HCT116 (cell line): ENCODE measurements at regions not wholly inside any gene's neighbourhood (a gene's known extent, or its start where the extent isn't known, plus 50 kb on each side); places are given as distances from the start of the nearest gene placed in this dataset.

Experiments
- ATAC-seq: fragments of 200-7000 bp; cut with Tn5 transposase; 2 replicates; pipeline ENCODE4 v1.9.1; 2020; ENCODE audit warnings: mild to moderate bottlenecking, moderate library complexity
- BruUV-seq: library from RNA; stranded (reverse); fragments of 400-500 nt; replicated peaks from 2 replicates; lab custom pipeline; 2021; lab: Mats Ljungman, UMichigan
- CTCF ChIA-PET: fragments of 300-600 bp; sonication (Branson Sonifier 250); formaldehyde crosslinking; loops from one replicate; lab custom pipeline; 2021; ENCODE audit warnings: antibody characterized with exemption; lab: Charles Lee
- POLR2A ChIA-PET: fragments of 300-600, 350-600 bp; sonication (Branson Sonifier 250); formaldehyde crosslinking; loops from one replicate; lab custom pipeline; 2021; ENCODE audit warnings: antibody characterized with exemption; lab: Charles Lee
- RAD21 ChIA-PET, 2 experiments: fragments of 300-600 bp; sonication (Branson Sonifier 250); formaldehyde crosslinking; loops; one replicate each; lab custom pipeline; 2023; ENCODE audit warnings: low total read pairs in 2 of 2; ENCODE audit not compliant: uncharacterized antibody in 2 of 2, unreplicated experiment in 2 of 2, low non-redundant PET in 1 of 2; lab: Charles Lee
- DNase-seq: peaks from one replicate; pipeline ENCODE4 v3.0.0-alpha.2; 2010; ENCODE audit warnings: low read depth, low spot score
- H2AFZ ChIP-seq: fragments of 200-600 bp; shearing (Covaris generic), sonication (generic); 2 replicates; pipeline ENCODE4 v1.6.1; 2017; ENCODE audit warnings: low read depth, mixed run types, mixed read lengths, antibody characterized with exemption, low read length; ENCODE audit not compliant: poor library complexity, severe bottlenecking
- H3K27ac ChIP-seq: 2 replicates; pipeline ENCODE4 v1.5.1; 2012; ENCODE audit warnings: low read depth, low read length
- H3K27me3 ChIP-seq: fragments of 200-600 bp; sonication (generic); 2 replicates; pipeline ENCODE4 v1.6.1; 2016; ENCODE audit warnings: mixed run types, low read length, mixed read lengths; ENCODE audit not compliant: insufficient read depth
- H3K36me3 ChIP-seq, 2 experiments: fragments of 200-500 bp in 1 of 2; fragments of 200-600 bp in 1 of 2; sonication (Bioruptor generic) in 1 of 2; sonication (generic) in 1 of 2; 2 replicates each; pipeline versions ENCODE4 v1.5.1 to v1.6.1; 2014 to 2016; ENCODE audit warnings: low read length in 2 of 2, inconsistent platforms in 1 of 2, mixed read lengths in 1 of 2, mixed run types in 1 of 2; ENCODE audit not compliant: insufficient read depth in 2 of 2, control insufficient read depth in 1 of 2
- H3K4me1 ChIP-seq, 2 experiments: fragments of 200-600 bp in 1 of 2; sonication (generic) in 1 of 2; 2 replicates each; pipeline versions ENCODE4 v1.5.1 to v1.6.1; 2012 to 2017; ENCODE audit warnings: low read length in 2 of 2, inconsistent platforms in 1 of 2, mild to moderate bottlenecking in 1 of 2, mixed read lengths in 1 of 2, mixed run types in 1 of 2, moderate library complexity in 1 of 2; ENCODE audit not compliant: insufficient read depth in 2 of 2, control insufficient read depth in 1 of 2
- H3K4me2 ChIP-seq: fragments of 200-600 bp; sonication (generic); 2 replicates; pipeline ENCODE4 v1.6.1; 2017; ENCODE audit warnings: mixed run types, low read length, mixed read lengths
- H3K4me3 ChIP-seq, 2 experiments: fragments of 200-600 bp in 1 of 2; sonication (generic) in 1 of 2; replicated peaks in 1 of 2; 2 replicates each; pipeline ENCODE4 v1.5.1; 2011 to 2016; ENCODE audit warnings: low read length in 2 of 2, control low read depth in 1 of 2, low read depth in 1 of 2, mild to moderate bottlenecking in 1 of 2, mixed read lengths in 1 of 2, mixed run types in 1 of 2
- H3K79me2 ChIP-seq: fragments of 200-600 bp; sonication (generic); 2 replicates; pipeline ENCODE4 v1.6.1; 2017; ENCODE audit warnings: mild to moderate bottlenecking, mixed run types, low read length, moderate library complexity, mixed read lengths; ENCODE audit not compliant: insufficient read depth
- H3K9ac ChIP-seq: fragments of 200-600 bp; sonication (generic); 2 replicates; pipeline ENCODE4 v1.6.1; 2016; ENCODE audit warnings: low read length, mixed read lengths
- H3K9me2 ChIP-seq: fragments of 200-600 bp; sonication (generic), shearing (Covaris generic); 2 replicates; pipeline ENCODE4 v1.6.1; 2017; ENCODE audit warnings: mixed run types, mild to moderate bottlenecking, moderate library complexity; ENCODE audit not compliant: insufficient read depth
- H3K9me3 ChIP-seq, 2 experiments: fragments of 200-500 bp in 1 of 2; fragments of 200-600 bp in 1 of 2; sonication (Bioruptor generic) in 1 of 2; sonication (generic) in 1 of 2; 2 replicates each; pipeline ENCODE4 v1.6.1; 2014 to 2017; ENCODE audit warnings: low read length in 2 of 2, mixed read lengths in 2 of 2, inconsistent platforms in 1 of 2, low read depth in 1 of 2, mild to moderate bottlenecking in 1 of 2, mixed run types in 1 of 2, moderate library complexity in 1 of 2; ENCODE audit not compliant: control insufficient read depth in 1 of 2, insufficient read depth in 1 of 2
- H4K20me1 ChIP-seq: fragments of 200-600 bp; sonication (generic), shearing (Covaris generic); 2 replicates; pipeline ENCODE4 v1.6.1; 2017; ENCODE audit warnings: mixed run types, mild to moderate bottlenecking, moderate library complexity; ENCODE audit not compliant: insufficient read depth
- CBX3 ChIP-seq: IDR thresholded peaks from 2 replicates; pipeline ENCODE4 v1.6.1; 2012; ENCODE audit warnings: low read depth
- CEBPB ChIP-seq: IDR thresholded peaks from 2 replicates; pipeline ENCODE4 v1.6.1; 2012; ENCODE audit warnings: low read depth
- CTCF ChIP-seq, 3 experiments: fragments of 200-600 bp in 1 of 3; sonication (generic) in 1 of 3; IDR thresholded peaks in 2 of 3; conservative IDR thresholded peaks in 1 of 3; 2 replicates each; pipeline ENCODE4 v1.5.1; 2012 to 2017; ENCODE audit warnings: low read depth in 2 of 3, low read length in 2 of 3, antibody characterized with exemption in 1 of 3, borderline replicate concordance in 1 of 3, control low read depth in 1 of 3, mild to moderate bottlenecking in 1 of 3, mixed read lengths in 1 of 3, mixed run types in 1 of 3, moderate library complexity in 1 of 3; ENCODE audit not compliant: insufficient read depth in 1 of 3
- EGR1 ChIP-seq: IDR thresholded peaks from 2 replicates; pipeline ENCODE4 v1.6.1; 2012; ENCODE audit warnings: low read depth
- ELF1 ChIP-seq: IDR thresholded peaks from 2 replicates; pipeline ENCODE4 v1.6.1; 2012; ENCODE audit warnings: low read depth, borderline replicate concordance
- JUND ChIP-seq: IDR thresholded peaks from 2 replicates; pipeline ENCODE4 v1.6.1; 2012
- MAX ChIP-seq: IDR thresholded peaks from 2 replicates; pipeline ENCODE4 v1.6.1; 2012
- POLR2A ChIP-seq: IDR thresholded peaks from 2 replicates; pipeline ENCODE4 v1.7.0; 2011; ENCODE audit warnings: borderline replicate concordance; ENCODE audit not compliant: insufficient read depth, insufficient read length; ENCODE audit errors: extremely low read depth
- POLR2AphosphoS5 ChIP-seq: IDR thresholded peaks from 2 replicates; pipeline ENCODE4 v1.6.1; 2011; ENCODE audit warnings: mild to moderate bottlenecking, low read depth, low read length, moderate library complexity
- RAD21 ChIP-seq: IDR thresholded peaks from 2 replicates; pipeline ENCODE4 v1.6.1; 2012; ENCODE audit warnings: low read depth, mild to moderate bottlenecking
- REST ChIP-seq: IDR thresholded peaks from 2 replicates; pipeline ENCODE4 v1.6.1; 2012; ENCODE audit warnings: low read depth
- SIN3A ChIP-seq: IDR thresholded peaks from 2 replicates; pipeline ENCODE4 v1.6.1; 2012; ENCODE audit warnings: low read depth
- SP1 ChIP-seq: IDR thresholded peaks from 2 replicates; pipeline ENCODE4 v1.6.1; 2012; ENCODE audit warnings: low read depth
- SRF ChIP-seq: IDR thresholded peaks from 2 replicates; pipeline ENCODE4 v1.6.1; 2012; ENCODE audit warnings: low read depth
- TCF7L2 ChIP-seq: IDR thresholded peaks from 2 replicates; pipeline ENCODE4 v1.7.0; 2011; ENCODE audit warnings: borderline replicate concordance, inconsistent platforms; ENCODE audit not compliant: insufficient read depth, insufficient read length; ENCODE audit errors: extremely low read depth
- ZFX ChIP-seq: fragments of 450-650 bp; IDR thresholded peaks from 2 replicates; pipeline ENCODE4 v1.6.1; 2017
- ZNF274 ChIP-seq: fragments of 200-500 bp; sonication (Bioruptor generic); IDR thresholded peaks from 2 replicates; pipeline ENCODE4 v1.6.1; 2014; ENCODE audit warnings: mild to moderate bottlenecking, low read depth, low read length, inconsistent platforms
- intact Hi-C: fragments of 100-400 bp; cut with micrococcal nuclease; formaldehyde crosslinking; loops from 2 replicates; pipeline ENCODE4 v1.10.0; 2022
- TF ChIP-seq, protein P1 (sequence below): IDR thresholded peaks from 2 replicates; pipeline ENCODE4 v1.6.1; 2012

GRCh38 chr9:79312686-79313421 lies 258.9 kb upstream of the TLE4 start:
- DNase-seq = no peak
- Histone ChIP-seq H3K79me2 (no peaks in the 10 kb centered on the region), H3K9ac (no peak overlapping the region), H3K4me2 (no peak overlapping the region), H3K27me3 (no peaks in the 10 kb centered on the region), H2AFZ (no peak overlapping the region), H3K27ac (no peak overlapping the region), H3K36me3 (no peaks in the 10 kb centered on the region), H3K4me3 (no peak overlapping the region), H4K20me1 (no peaks in the 10 kb centered on the region), H3K9me2 (no peaks in the 10 kb centered on the region), H3K9me3 (0 out of 4 replicates have a peak, but pooled peaks cover 0 to 3% of the 10 kb centered on the region in 2 experiments), H3K4me1 (no peaks in the 10 kb centered on the region)
- no TSS peak for BruUV-seq
- ATAC-seq = no peak
- TF ChIP-seq POLR2AphosphoS5 (no peak), ZFX (no peak), SP1 (no peak), POLR2A (no peak), REST (no peak), CTCF (IDR thresholded peaks at IDR 0.05 in 2 of 3, conservative IDR thresholded peaks at IDR 0.05 in 1 of 3; ENCODE audit: borderline replicate concordance in 1 of 3, insufficient read depth in 1 of 3, low read depth in 2 of 3, low read length in 2 of 3) (no peak), ZNF274 (no peak), EGR1 (no peak), CEBPB (no peak), RAD21 (no peak), TCF7L2 (no peak), CBX3 (no peak), SRF (no peak), SIN3A (no peak), JUND (no peak), ELF1 (no peak), MAX (no peak)
- TF ChIP-seq, protein P1, sequence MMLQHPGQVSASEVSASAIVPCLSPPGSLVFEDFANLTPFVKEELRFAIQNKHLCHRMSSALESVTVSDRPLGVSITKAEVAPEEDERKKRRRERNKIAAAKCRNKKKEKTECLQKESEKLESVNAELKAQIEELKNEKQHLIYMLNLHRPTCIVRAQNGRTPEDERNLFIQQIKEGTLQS = no peak
- intact Hi-C loops = no loop called here
- ChIA-PET RAD21 (no interaction called here), CTCF (no interaction called here), POLR2A (no interaction called here)
